SH-SY5Y (cell line): ENCODE measurements at regions not wholly inside any gene's neighbourhood (a gene's known extent, or its start where the extent isn't known, plus 50 kb on each side); places are given as distances from the start of the nearest gene placed in this dataset.

Source experiments
- GATA2 ChIP-seq: IDR thresholded peaks from 2 replicates; pipeline ENCODE4 v1.6.1; 2011; ENCODE audit warnings: mild to moderate bottlenecking, low read depth, low read length
- GATA3 ChIP-seq: IDR thresholded peaks from 2 replicates; pipeline ENCODE4 v1.6.1; 2011; ENCODE audit warnings: low read depth, mild to moderate bottlenecking, low read length, moderate library complexity

- TF ChIP-seq GATA2 (no peak), GATA3 (no peak)
These were observed 95.4 kb upstream of the BANK1 start for GRCh38 chr4:101695176-101695575.
